ENCODE measurements at regions not wholly inside any gene's neighbourhood (a gene's known extent, or its start where the extent isn't known, plus 50 kb on each side); places are given as distances from the start of the nearest gene placed in this dataset.

DNA sequence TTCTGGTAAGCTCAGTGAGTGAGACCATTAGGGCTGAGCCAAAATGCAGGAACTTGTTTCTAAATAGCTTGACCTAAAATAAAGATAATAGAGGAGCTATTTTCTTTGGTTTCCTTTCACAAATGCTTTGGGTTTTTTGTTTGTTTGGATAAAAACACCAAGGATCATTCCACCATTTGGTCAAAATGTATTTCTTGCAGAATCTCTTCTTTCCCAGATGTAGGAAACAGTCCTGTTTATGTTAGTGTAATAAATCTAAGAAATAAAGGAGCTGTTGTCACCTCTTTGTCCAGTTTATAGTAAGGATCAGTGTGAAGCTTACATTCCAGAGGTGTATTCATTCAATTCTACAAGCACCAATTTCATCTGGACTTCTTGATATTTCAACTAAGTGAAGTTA, 297.8 kb downstream of the GJA1 start:
- TF ChIP-seq, protein P1, sequence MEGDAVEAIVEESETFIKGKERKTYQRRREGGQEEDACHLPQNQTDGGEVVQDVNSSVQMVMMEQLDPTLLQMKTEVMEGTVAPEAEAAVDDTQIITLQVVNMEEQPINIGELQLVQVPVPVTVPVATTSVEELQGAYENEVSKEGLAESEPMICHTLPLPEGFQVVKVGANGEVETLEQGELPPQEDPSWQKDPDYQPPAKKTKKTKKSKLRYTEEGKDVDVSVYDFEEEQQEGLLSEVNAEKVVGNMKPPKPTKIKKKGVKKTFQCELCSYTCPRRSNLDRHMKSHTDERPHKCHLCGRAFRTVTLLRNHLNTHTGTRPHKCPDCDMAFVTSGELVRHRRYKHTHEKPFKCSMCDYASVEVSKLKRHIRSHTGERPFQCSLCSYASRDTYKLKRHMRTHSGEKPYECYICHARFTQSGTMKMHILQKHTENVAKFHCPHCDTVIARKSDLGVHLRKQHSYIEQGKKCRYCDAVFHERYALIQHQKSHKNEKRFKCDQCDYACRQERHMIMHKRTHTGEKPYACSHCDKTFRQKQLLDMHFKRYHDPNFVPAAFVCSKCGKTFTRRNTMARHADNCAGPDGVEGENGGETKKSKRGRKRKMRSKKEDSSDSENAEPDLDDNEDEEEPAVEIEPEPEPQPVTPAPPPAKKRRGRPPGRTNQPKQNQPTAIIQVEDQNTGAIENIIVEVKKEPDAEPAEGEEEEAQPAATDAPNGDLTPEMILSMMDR (IDR thresholded peaks at IDR 0.05; ENCODE audit: low read depth, low read length, poor library complexity, severe bottlenecking) = no peak
- no peak for TF ChIP-seq EZH2phosphoT487 (IDR thresholded peaks at IDR 0.05; ENCODE audit: borderline replicate concordance, low read length)

Measured in DOHH2 (cell line).